ENCODE measurements at regions not wholly inside any gene's neighbourhood (a gene's known extent, or its start where the extent isn't known, plus 50 kb on each side); places are given as distances from the start of the nearest gene placed in this dataset.
"Not testable (repeated sequence)": the region's sequence is repeated elsewhere in the genome, so short reads cannot be mapped to it uniquely, and the experiment has no call there.

DNA sequence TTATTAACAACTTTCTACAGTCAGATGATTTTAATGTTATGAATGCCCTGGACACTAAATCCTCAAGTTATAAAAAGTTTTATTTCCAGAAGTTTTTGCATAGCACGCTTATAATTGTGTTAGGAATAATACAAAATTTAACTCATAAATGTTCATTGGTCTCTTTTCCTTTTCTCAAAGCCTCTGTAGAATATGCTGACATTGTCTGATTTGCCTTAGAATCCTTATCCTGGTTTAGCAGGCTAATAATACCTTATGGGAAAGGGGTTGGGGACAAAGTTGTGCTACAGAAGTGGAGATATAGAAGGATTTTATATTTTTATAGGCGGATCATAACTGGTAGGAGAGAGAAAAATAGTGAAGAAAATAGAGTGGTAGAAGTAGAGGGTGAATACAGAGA lies 1739.6 kb downstream of the OLFM4 start:
- TF ChIP-seq, protein P1, sequence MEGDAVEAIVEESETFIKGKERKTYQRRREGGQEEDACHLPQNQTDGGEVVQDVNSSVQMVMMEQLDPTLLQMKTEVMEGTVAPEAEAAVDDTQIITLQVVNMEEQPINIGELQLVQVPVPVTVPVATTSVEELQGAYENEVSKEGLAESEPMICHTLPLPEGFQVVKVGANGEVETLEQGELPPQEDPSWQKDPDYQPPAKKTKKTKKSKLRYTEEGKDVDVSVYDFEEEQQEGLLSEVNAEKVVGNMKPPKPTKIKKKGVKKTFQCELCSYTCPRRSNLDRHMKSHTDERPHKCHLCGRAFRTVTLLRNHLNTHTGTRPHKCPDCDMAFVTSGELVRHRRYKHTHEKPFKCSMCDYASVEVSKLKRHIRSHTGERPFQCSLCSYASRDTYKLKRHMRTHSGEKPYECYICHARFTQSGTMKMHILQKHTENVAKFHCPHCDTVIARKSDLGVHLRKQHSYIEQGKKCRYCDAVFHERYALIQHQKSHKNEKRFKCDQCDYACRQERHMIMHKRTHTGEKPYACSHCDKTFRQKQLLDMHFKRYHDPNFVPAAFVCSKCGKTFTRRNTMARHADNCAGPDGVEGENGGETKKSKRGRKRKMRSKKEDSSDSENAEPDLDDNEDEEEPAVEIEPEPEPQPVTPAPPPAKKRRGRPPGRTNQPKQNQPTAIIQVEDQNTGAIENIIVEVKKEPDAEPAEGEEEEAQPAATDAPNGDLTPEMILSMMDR (IDR thresholded peaks at IDR 0.05): no peak
- Mint-ChIP-seq H3K9me3 (no peaks in the 10 kb centered on the region), H3K4me1 (no peaks in the 10 kb centered on the region), H3K36me3 (ENCODE audit: low read depth) (no peaks in the 10 kb centered on the region), H3K27me3 (ENCODE audit: low read depth, poor library complexity) (no peaks in the 10 kb centered on the region), H3K4me3 (no peak overlapping the region), H3K27ac (no peak overlapping the region)
- no peak for DNase-seq

DNA sequence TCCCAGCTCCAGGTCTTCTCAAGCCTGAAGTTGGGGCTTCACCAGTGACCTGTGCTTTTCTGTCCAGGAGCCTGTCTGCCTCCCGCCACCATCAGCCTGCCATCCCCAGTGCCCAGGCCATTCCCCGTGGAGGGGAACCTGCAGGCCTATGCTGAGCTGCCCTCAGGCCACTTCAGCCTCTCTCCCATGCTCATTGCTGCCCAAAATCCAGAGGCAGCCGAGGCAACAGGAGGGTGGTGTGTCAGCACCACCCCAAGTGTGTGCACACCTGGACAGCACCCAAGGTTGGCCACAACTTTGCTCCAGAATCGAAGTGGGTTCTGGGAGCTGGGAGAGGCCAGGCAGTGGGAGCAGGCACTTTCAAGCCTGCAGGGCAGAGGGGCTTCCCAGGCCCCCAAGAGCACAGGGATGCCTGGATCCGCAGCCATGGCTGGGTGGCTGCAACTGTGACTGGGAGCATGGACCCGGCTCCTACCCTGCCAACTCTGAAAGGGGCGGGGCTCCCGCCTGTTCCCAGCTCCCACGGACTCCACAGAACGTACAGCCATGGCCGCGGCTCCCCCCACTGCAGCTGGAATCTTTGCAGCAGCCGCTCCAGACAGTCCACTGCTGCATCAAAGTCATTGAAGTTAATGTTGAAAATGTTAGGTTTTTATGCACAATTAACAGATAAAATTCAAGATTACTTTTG lies 1747.0 kb downstream of the OLFM4 start:
- Mint-ChIP-seq H3K9me3 (peaks cover 7% of the 10 kb centered on the region), H3K4me3 (no peak overlapping the region), H3K27ac (no peak overlapping the region), H3K4me1 (no peaks in the 10 kb centered on the region), H3K36me3 (ENCODE audit: low read depth) (no peaks in the 10 kb centered on the region), H3K27me3 (ENCODE audit: low read depth, poor library complexity) (no peaks in the 10 kb centered on the region)
- TF ChIP-seq, protein P1 (IDR thresholded peaks at IDR 0.05): no peak
- no peak for DNase-seq

DNA sequence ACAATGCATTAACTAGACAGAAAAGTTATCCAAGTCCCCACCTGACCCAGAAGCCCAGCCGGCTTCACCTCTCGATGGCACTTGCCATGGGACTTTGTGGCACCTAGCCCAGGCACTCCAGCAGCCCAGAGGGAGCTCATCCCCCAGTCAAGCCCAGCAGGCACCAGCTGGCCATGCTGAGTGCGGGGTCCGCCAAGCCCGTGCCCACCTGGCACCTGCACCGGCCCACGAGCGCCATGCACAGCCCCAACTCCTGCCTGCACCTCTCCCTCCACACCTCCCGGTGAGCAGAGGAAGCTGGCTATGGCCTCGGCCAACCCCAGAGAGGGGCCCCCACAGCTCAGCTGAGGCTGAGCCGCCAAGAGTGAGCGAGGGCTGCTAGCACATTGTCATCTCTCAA lies 1759.1 kb downstream of the OLFM4 start:
- Mint-ChIP-seq H3K27ac (no peak overlapping the region), H3K27me3 (ENCODE audit: low read depth, poor library complexity) (no peaks in the 10 kb centered on the region), H3K4me3 (no peak overlapping the region), H3K4me1 (peaks cover 10% of the 10 kb centered on the region), H3K9me3 (peaks cover 13% of the 10 kb centered on the region), H3K36me3 (ENCODE audit: low read depth) (no peaks in the 10 kb centered on the region)
- DNase-seq: no peak
- TF ChIP-seq, protein P1 (IDR thresholded peaks at IDR 0.05): no peak

DNA sequence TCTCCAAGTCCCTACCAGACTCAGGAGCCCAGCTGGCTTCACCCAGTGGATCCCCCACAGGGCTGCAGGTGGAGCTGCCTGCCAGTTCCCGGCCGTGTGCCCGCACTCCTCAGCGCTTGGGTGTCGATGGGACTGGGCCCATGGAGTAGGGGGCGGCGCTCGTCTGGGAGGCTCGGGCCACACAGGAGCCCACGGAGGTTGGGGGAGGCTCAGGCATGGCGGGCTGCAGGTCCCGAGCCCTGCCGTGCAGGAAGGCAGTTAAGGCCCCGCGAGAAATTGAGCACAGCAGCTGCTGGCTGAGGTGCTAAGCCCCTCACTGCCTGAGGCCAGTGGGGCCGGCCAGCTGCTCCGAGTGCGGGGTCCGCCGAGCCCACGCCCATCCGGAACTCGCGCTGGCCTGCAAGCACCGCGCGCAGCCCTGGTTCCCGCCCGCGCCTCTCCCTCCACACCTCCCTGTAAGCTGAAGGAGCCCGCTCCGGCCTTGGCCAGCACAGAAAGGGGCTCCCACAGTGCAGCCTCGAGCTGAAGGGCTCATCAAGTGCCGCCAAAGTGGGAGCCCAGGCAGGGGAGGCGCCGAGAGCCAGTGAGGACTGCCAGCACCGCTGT lies 1771.1 kb downstream of the OLFM4 start:
- no peak overlapping the region for H3K4me3 Mint-ChIP-seq
- no peaks in the 10 kb centered on the region for H3K36me3 Mint-ChIP-seq (ENCODE audit: low read depth)
- TF ChIP-seq, protein P1 (IDR thresholded peaks at IDR 0.05): no peak
- DNase-seq: no peak
- no peaks in the 10 kb centered on the region for H3K4me1 Mint-ChIP-seq
- H3K27me3 Mint-ChIP-seq (ENCODE audit: low read depth, poor library complexity): no peaks in the 10 kb centered on the region
- H3K9me3 Mint-ChIP-seq: no peaks in the 10 kb centered on the region
- H3K27ac Mint-ChIP-seq: no peak overlapping the region

DNA sequence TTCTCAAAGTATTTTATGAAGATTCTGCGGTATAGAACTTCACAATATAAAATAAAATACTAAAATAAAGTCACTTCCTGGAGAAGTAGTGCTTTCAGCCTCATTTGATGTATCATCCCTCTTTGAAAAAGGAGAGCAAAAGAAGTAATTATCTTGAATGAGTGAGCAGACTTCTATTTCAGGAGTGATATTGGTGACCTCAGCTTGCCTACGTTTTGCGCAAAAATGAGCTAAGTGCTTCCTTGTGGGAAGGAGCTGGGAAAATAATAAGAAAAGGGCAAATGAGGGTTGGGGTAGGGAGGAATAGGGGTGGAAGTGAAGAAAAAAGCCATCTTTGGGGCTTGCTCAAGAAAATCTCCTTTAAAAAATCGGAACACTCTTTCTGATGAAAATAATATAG lies 1773.6 kb downstream of the OLFM4 start:
- no peak for DNase-seq
- H3K9me3 Mint-ChIP-seq: no peaks in the 10 kb centered on the region
- no peaks in the 10 kb centered on the region for H3K27me3 Mint-ChIP-seq (ENCODE audit: low read depth, poor library complexity)
- H3K36me3 Mint-ChIP-seq (ENCODE audit: low read depth): no peaks in the 10 kb centered on the region
- TF ChIP-seq, protein P1 (IDR thresholded peaks at IDR 0.05): no peak
- H3K27ac Mint-ChIP-seq: no peak overlapping the region
- no peak overlapping the region for H3K4me3 Mint-ChIP-seq
- no peaks in the 10 kb centered on the region for H3K4me1 Mint-ChIP-seq

DNA sequence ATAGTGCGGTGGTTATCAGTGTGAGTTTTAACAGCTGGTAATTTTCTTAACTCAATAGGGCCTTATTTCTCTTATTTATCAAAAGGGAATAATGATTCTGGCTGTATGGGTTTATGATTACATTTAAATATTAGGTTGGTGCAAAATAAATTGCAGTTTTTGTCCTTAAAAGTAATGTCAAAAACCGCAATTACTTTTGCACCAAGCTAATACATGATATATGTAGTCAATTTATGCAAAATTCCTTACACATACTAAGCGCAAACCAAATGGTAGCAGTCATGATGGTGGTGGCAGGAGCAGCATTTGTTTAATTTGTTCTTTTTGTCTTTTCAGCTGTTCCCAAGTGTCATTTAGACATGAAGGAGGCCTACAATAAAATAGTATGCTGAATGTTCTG lies 1777.1 kb downstream of the OLFM4 start:
- Mint-ChIP-seq H3K9me3 (no peaks in the 10 kb centered on the region), H3K27me3 (ENCODE audit: low read depth, poor library complexity) (no peaks in the 10 kb centered on the region), H3K27ac (no peak overlapping the region), H3K4me1 (no peaks in the 10 kb centered on the region), H3K4me3 (no peak overlapping the region), H3K36me3 (ENCODE audit: low read depth) (no peaks in the 10 kb centered on the region)
- TF ChIP-seq, protein P1 (IDR thresholded peaks at IDR 0.05): no peak
- no peak for DNase-seq

DNA sequence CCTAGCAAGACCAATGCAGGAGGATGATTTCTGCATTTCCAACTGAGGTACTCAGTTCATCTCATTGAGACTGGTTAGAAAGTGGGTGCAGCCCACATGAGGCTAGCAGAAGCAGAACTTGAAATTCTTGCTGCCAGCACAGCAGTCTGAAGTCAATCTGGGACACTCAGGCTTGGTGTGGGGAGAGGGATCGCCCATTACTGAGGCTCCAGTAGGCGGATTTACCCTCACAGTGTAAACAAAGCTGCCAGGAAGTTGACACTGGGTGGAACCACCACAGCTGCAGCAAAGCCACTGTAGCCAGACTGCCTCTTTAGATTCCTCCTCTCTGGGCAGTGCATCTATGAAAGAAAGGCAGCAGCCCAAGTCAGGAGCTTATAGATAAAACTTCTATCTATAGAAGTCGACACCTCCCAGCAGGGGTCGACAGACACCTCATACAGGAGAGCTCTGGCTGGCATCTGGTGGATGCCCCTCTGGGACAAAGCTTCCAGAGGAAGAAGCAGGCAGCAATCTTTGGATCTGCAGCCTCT lies 1793.4 kb downstream of the OLFM4 start:
- H3K27ac Mint-ChIP-seq: peak overlapping the region; percentile 64

DNA sequence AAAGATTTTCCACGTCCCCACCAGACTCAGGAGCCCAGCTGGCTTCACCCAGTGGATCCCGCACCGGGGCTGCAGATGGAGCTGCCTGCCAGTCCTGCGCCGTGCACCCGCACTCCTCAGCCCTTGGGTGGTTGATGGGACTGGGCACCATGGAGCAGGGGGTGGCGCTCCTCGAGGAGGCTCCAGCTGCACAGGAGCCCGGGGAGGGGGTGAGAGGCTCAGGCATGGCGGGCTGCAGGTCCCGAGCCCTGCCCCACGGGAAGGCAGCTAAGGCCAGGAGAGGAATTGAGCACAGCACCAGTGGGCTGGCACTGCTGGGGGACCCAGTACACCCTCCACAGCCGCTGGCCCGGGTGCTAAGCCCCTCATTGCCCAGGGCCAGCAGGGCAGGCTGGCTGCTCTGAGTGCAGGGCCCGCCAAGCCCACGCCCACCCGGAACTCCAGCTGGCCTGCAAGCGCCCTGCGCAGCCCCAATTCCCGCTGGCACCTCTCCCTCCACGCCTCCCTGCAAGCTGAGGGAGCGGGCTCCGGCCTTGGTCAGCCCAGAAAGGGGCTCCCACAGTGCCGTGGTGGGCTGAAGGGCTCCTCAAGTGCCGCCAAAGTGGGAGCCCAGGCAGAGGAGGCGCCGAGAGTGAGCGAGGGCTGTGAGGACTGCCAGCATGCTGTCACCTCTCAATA lies 1800.9 kb downstream of the OLFM4 start:
- H3K4me3 Mint-ChIP-seq; H3K27me3 Mint-ChIP-seq (ENCODE audit: low read depth, poor library complexity); DNase-seq; H3K36me3 Mint-ChIP-seq (ENCODE audit: low read depth); H3K27ac Mint-ChIP-seq; H3K4me1 Mint-ChIP-seq: not testable (repeated sequence)
- H3K9me3 Mint-ChIP-seq: peaks cover 45% of the 10 kb centered on the region

More for the DNA sequence above, 1793.4 kb downstream of the OLFM4 start:
- not testable (repeated sequence) for H3K27me3 Mint-ChIP-seq (ENCODE audit: low read depth, poor library complexity); DNase-seq; H3K4me1 Mint-ChIP-seq; H3K4me3 Mint-ChIP-seq
- Mint-ChIP-seq H3K9me3 (peaks cover 37% of the 10 kb centered on the region), H3K36me3 (ENCODE audit: low read depth) (peaks cover 15% of the 10 kb centered on the region)
